GM12872 (cell line): ENCODE measurements at regions not wholly inside any gene's neighbourhood (a gene's known extent, or its start where the extent isn't known, plus 50 kb on each side); places are given as distances from the start of the nearest gene placed in this dataset.

ENCODE experiments used
- TF ChIP-seq, protein P1 (sequence below): IDR thresholded peaks from 3 replicates; pipeline ENCODE4 v1.5.1; 2011; ENCODE audit warnings: low read depth, mild to moderate bottlenecking, low read length, moderate library complexity; ENCODE audit not compliant: insufficient read depth

DNA sequence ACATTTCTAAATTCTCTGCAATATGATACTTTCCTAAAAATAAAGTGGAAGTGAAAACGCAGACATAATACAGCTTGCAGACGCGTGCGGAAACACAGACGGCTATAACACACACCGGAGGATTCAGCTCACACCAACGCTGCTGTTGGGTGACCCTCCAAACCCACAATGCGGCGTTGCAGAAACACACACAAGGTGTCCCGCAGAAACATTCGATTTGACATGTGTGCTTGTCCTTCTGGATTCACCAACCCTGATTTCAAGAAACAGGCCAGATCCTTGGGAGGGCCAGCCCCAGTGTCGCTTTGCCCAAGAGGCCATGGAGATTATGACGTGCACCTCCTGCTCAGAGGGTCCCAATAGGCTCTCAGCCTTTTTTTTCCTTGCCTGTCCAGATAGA is 136.7 kb upstream of the TCERG1L start:
- TF ChIP-seq, protein P1, sequence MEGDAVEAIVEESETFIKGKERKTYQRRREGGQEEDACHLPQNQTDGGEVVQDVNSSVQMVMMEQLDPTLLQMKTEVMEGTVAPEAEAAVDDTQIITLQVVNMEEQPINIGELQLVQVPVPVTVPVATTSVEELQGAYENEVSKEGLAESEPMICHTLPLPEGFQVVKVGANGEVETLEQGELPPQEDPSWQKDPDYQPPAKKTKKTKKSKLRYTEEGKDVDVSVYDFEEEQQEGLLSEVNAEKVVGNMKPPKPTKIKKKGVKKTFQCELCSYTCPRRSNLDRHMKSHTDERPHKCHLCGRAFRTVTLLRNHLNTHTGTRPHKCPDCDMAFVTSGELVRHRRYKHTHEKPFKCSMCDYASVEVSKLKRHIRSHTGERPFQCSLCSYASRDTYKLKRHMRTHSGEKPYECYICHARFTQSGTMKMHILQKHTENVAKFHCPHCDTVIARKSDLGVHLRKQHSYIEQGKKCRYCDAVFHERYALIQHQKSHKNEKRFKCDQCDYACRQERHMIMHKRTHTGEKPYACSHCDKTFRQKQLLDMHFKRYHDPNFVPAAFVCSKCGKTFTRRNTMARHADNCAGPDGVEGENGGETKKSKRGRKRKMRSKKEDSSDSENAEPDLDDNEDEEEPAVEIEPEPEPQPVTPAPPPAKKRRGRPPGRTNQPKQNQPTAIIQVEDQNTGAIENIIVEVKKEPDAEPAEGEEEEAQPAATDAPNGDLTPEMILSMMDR, result no peak

GRCh38 chr10:131448883-131449282 is 137.4 kb upstream of the TCERG1L start:
- TF ChIP-seq, protein P1, result no peak

DNA sequence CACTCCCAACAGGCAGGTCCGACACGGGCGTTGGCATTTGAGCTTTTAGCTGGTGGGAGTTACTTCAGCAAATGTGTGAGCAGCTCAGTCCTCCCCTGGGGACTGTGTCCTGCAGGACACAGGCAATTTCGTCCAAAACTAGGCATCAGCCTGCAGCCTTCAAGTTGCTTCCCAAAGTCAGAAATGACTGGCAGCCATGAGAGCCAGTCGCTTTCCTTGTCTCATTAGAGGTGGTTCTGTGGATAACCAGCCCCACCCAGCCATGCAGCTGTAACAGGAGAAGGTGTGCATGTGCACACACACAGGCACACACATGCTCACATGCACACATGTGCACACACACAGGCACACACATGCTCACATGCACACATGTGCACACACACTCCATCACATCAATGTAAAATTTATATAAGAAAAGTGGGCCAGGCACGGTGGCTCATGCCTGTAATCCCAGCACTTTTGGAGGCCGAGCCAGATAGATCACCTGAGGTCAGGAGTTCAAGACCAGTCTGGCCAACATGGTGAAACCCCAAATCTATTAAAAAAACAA is 138.8 kb upstream of the TCERG1L start:
- TF ChIP-seq, protein P1, result no peak

DNA sequence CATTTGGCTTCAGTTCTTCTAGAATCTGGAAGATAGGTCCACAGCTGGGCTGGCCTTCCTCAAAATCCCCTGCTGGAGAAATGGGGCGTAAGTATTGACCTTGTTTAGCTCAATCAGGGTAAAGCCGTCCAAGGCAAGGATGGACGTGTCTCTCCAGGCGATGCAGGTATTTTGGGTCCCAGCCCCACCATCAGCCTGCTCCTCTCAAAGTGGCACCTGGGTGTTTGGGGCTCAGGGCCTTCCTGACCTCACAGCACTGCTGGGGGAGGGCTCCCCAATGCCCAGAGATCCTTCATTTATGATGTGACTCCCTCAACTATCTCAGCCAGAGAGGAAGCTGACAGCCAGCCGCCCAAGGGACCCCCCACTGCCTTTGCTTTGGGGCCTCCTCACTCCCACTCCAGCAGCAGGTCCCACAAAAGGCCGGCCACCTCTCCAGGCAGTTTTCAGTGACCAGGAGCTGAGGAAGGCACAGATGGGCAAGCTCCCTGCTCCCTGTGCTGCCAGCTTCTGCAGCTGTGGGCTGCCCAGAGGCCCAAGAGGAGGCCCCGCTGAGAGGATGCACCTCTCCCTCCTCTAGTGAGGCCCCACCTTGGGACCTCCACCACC is 140.0 kb upstream of the TCERG1L start:
- TF ChIP-seq, protein P1, result no peak

GRCh38 chr10:131452926-131453720 is 141.6 kb upstream of the TCERG1L start:
- TF ChIP-seq, protein P1, result no peak

DNA sequence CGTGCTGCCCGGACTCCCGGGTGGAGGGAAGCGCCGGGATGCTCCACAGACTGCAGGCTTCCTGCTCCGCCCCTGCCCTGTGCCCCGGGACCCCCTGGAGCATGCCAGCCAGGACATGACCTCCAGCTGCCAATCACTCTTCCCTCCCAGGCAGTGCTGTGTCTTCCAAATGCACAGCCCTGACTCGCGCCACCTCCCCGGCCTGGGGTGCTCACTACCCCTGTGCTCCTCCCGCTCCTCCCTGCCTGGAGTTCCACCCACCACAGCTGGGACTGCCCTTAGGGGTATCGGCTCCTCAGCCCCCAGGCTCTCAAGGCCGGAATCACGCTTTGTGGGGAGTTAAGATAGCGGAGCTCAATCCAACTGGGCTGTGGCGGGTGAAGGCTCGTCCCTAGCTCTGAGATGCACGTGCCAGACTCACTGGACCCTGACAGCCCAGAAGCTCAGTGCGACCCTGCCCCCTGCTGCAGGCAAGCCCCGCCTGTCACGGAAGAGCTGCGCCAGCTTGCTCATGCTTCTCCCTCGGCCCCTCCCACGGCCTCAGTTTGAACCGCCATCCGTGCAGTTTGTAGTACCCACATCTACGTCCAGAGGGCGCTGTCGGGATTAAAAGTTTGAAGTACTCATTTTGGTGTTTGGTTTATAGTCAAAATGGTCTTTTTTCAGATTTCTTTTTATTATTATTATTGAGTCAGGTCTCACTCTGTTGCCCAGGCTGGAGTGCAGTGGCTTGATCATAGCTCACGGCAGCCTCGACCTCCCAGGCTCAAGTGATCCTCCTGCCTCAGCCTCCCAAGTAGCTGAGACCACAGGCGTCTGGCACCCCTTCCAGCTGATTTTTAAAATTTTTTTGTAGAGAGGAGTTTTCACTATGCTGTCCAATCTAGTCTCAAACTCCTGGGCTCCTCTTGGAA is 142.5 kb upstream of the TCERG1L start:
- TF ChIP-seq, protein P1, result peak; percentile 52

GRCh38 chr10:131456411-131456810 is 144.9 kb upstream of the TCERG1L start:
- TF ChIP-seq, protein P1, result no peak
